ENCODE measurements at regions not wholly inside any gene's neighbourhood (a gene's known extent, or its start where the extent isn't known, plus 50 kb on each side); places are given as distances from the start of the nearest gene placed in this dataset.

GRCh38 chr6:8234321-8234720 lies 132.0 kb upstream of the EEF1E1 start:
- DNase-seq (ENCODE audit: insufficient read length, low spot score) = no peak
- TF ChIP-seq POLR2AphosphoS5 (IDR thresholded peaks at IDR 0.05; ENCODE audit: low read depth, low read length) (no peak), POU2F2 (IDR thresholded peaks at IDR 0.05; ENCODE audit: low read depth, low read length) (no peak), SPI1 (IDR thresholded peaks at IDR 0.05; ENCODE audit: low read depth, low read length) (no peak), POLR2A (IDR thresholded peaks at IDR 0.05; ENCODE audit: low read depth, low read length) (no peak), PAX5 (IDR thresholded peaks at IDR 0.05; ENCODE audit: insufficient read depth, low read length, severe bottlenecking) (no peak), TAF1 (IDR thresholded peaks at IDR 0.05; ENCODE audit: low read depth, low read length) (no peak)
- no peak for FAIRE-seq

GRCh38 chr6:8231956-8232355 lies 129.6 kb upstream of the EEF1E1 start:
- FAIRE-seq (no peak), DNase-seq (ENCODE audit: insufficient read length, low spot score) (no peak)
- TF ChIP-seq POLR2A (IDR thresholded peaks at IDR 0.05; ENCODE audit: low read depth, low read length) (no peak), POU2F2 (IDR thresholded peaks at IDR 0.05; ENCODE audit: low read depth, low read length) (no peak), PAX5 (IDR thresholded peaks at IDR 0.05; ENCODE audit: insufficient read depth, low read length, severe bottlenecking) (no peak), POLR2AphosphoS5 (IDR thresholded peaks at IDR 0.05; ENCODE audit: low read depth, low read length) (no peak), SPI1 (IDR thresholded peaks at IDR 0.05; ENCODE audit: low read depth, low read length) (no peak), TAF1 (IDR thresholded peaks at IDR 0.05; ENCODE audit: low read depth, low read length) (no peak)

GRCh38 chr6:8229915-8230756 lies 127.8 kb upstream of the EEF1E1 start:
- DNase-seq (ENCODE audit: insufficient read length, low spot score) (no peak), FAIRE-seq (no peak)
- no peak for TF ChIP-seq TAF1 (IDR thresholded peaks at IDR 0.05; ENCODE audit: low read depth, low read length)
- no peak for TF ChIP-seq POU2F2 (IDR thresholded peaks at IDR 0.05; ENCODE audit: low read depth, low read length)
- no peak for TF ChIP-seq POLR2A (IDR thresholded peaks at IDR 0.05; ENCODE audit: low read depth, low read length)
- no peak for TF ChIP-seq POLR2AphosphoS5 (IDR thresholded peaks at IDR 0.05; ENCODE audit: low read depth, low read length)
- TF ChIP-seq SPI1 (IDR thresholded peaks at IDR 0.05; ENCODE audit: low read depth, low read length) = no peak
- TF ChIP-seq PAX5 (IDR thresholded peaks at IDR 0.05; ENCODE audit: insufficient read depth, low read length, severe bottlenecking) = no peak

GRCh38 chr6:8225113-8225512 lies 122.8 kb upstream of the EEF1E1 start:
- FAIRE-seq (no peak), DNase-seq (ENCODE audit: insufficient read length, low spot score) (no peak)
- TF ChIP-seq SPI1 (IDR thresholded peaks at IDR 0.05; ENCODE audit: low read depth, low read length) (no peak), POLR2AphosphoS5 (IDR thresholded peaks at IDR 0.05; ENCODE audit: low read depth, low read length) (no peak), POLR2A (IDR thresholded peaks at IDR 0.05; ENCODE audit: low read depth, low read length) (no peak), TAF1 (IDR thresholded peaks at IDR 0.05; ENCODE audit: low read depth, low read length) (no peak), POU2F2 (IDR thresholded peaks at IDR 0.05; ENCODE audit: low read depth, low read length) (no peak), PAX5 (IDR thresholded peaks at IDR 0.05; ENCODE audit: insufficient read depth, low read length, severe bottlenecking) (no peak)

GRCh38 chr6:8223678-8224077 lies 121.3 kb upstream of the EEF1E1 start:
- DNase-seq (ENCODE audit: insufficient read length, low spot score) (no peak), FAIRE-seq (no peak)
- TF ChIP-seq POLR2AphosphoS5 (IDR thresholded peaks at IDR 0.05; ENCODE audit: low read depth, low read length) = no peak
- TF ChIP-seq TAF1 (IDR thresholded peaks at IDR 0.05; ENCODE audit: low read depth, low read length) = no peak
- no peak for TF ChIP-seq SPI1 (IDR thresholded peaks at IDR 0.05; ENCODE audit: low read depth, low read length)
- TF ChIP-seq POU2F2 (IDR thresholded peaks at IDR 0.05; ENCODE audit: low read depth, low read length) = no peak
- no peak for TF ChIP-seq PAX5 (IDR thresholded peaks at IDR 0.05; ENCODE audit: insufficient read depth, low read length, severe bottlenecking)

- DNase-seq (ENCODE audit: insufficient read length, low spot score) = peak; percentile 15
- FAIRE-seq = peak; percentile 74
- TF ChIP-seq POLR2A (IDR thresholded peaks at IDR 0.05; ENCODE audit: low read depth, low read length) (no peak), POLR2AphosphoS5 (IDR thresholded peaks at IDR 0.05; ENCODE audit: low read depth, low read length) (no peak), POU2F2 (IDR thresholded peaks at IDR 0.05; ENCODE audit: low read depth, low read length) (no peak), TAF1 (IDR thresholded peaks at IDR 0.05; ENCODE audit: low read depth, low read length) (no peak), SPI1 (IDR thresholded peaks at IDR 0.05; ENCODE audit: low read depth, low read length) (no peak), PAX5 (IDR thresholded peaks at IDR 0.05; ENCODE audit: insufficient read depth, low read length, severe bottlenecking) (no peak)
These were observed 117.1 kb upstream of the EEF1E1 start for GRCh38 chr6:8219352-8219943.

- FAIRE-seq = no peak
- no peak for TF ChIP-seq TAF1 (IDR thresholded peaks at IDR 0.05; ENCODE audit: low read depth, low read length)
- no peak for TF ChIP-seq PAX5 (IDR thresholded peaks at IDR 0.05; ENCODE audit: insufficient read depth, low read length, severe bottlenecking)
- TF ChIP-seq SPI1 (IDR thresholded peaks at IDR 0.05; ENCODE audit: low read depth, low read length) = no peak
These were observed 116.5 kb upstream of the EEF1E1 start for GRCh38 chr6:8218861-8219260.

GRCh38 chr6:8215631-8216030 lies 113.3 kb upstream of the EEF1E1 start:
- TF ChIP-seq POLR2AphosphoS5 (IDR thresholded peaks at IDR 0.05; ENCODE audit: low read depth, low read length) (no peak), PAX5 (IDR thresholded peaks at IDR 0.05; ENCODE audit: insufficient read depth, low read length, severe bottlenecking) (no peak), SPI1 (IDR thresholded peaks at IDR 0.05; ENCODE audit: low read depth, low read length) (no peak), POU2F2 (IDR thresholded peaks at IDR 0.05; ENCODE audit: low read depth, low read length) (no peak), TAF1 (IDR thresholded peaks at IDR 0.05; ENCODE audit: low read depth, low read length) (no peak), POLR2A (IDR thresholded peaks at IDR 0.05; ENCODE audit: low read depth, low read length) (no peak)
- DNase-seq (ENCODE audit: insufficient read length, low spot score) = no peak
- FAIRE-seq = no peak

More at GRCh38 chr6:8218861-8219260, 116.5 kb upstream of the EEF1E1 start:
- no peak for DNase-seq (ENCODE audit: insufficient read length, low spot score)

- DNase-seq (ENCODE audit: insufficient read length, low spot score) = no peak
- no peak for TF ChIP-seq POU2F2 (IDR thresholded peaks at IDR 0.05; ENCODE audit: low read depth, low read length)
- no peak for TF ChIP-seq POLR2A (IDR thresholded peaks at IDR 0.05; ENCODE audit: low read depth, low read length)
- TF ChIP-seq POLR2AphosphoS5 (IDR thresholded peaks at IDR 0.05; ENCODE audit: low read depth, low read length) = no peak
- TF ChIP-seq TAF1 (IDR thresholded peaks at IDR 0.05; ENCODE audit: low read depth, low read length) = no peak
- no peak for FAIRE-seq
These were observed 111.6 kb upstream of the EEF1E1 start for GRCh38 chr6:8213995-8214394.
